HG03280 (cell line): ENCODE measurements at regions not wholly inside any gene's neighbourhood (a gene's known extent, or its start where the extent isn't known, plus 50 kb on each side); places are given as distances from the start of the nearest gene placed in this dataset.
"Not testable (repeated sequence)": the region's sequence is repeated elsewhere in the genome, so short reads cannot be mapped to it uniquely, and the experiment has no call there.

Experiments
- ATAC-seq: cut with Tn5 transposase; IDR thresholded peaks from one replicate; pipeline ENCODE4 v1.9.1; 2021; ENCODE audit warnings: mild to moderate bottlenecking, moderate library complexity; ENCODE audit not compliant: unreplicated experiment

GRCh38 chr3:176357891-176358290 is 839.4 kb downstream of the TBL1XR1 start:
- ATAC-seq, result no peak

GRCh38 chr3:176354843-176355242 is 842.4 kb downstream of the TBL1XR1 start:
- ATAC-seq, result no peak

- no peak for ATAC-seq
Observed at GRCh38 chr3:176352716-176353334, 844.5 kb downstream of the TBL1XR1 start.

GRCh38 chr3:176351408-176351807 is 845.9 kb downstream of the TBL1XR1 start:
- no peak for ATAC-seq

- ATAC-seq, result no peak
Observed at GRCh38 chr3:176349706-176350105, 847.6 kb downstream of the TBL1XR1 start.

GRCh38 chr3:176347424-176348146 is 849.7 kb downstream of the TBL1XR1 start:
- ATAC-seq, result no peak

GRCh38 chr3:176341963-176342362 is 855.3 kb downstream of the TBL1XR1 start:
- no peak for ATAC-seq

GRCh38 chr3:176328666-176329065 is 868.6 kb downstream of the TBL1XR1 start:
- ATAC-seq, result no peak

- no peak for ATAC-seq
Observed at GRCh38 chr3:176328198-176328597, 869.1 kb downstream of the TBL1XR1 start.

GRCh38 chr3:176326894-176327490 is 870.3 kb downstream of the TBL1XR1 start:
- ATAC-seq, result not testable (repeated sequence)

- not testable (repeated sequence) for ATAC-seq
Observed at GRCh38 chr3:176321532-176321931, 875.8 kb downstream of the TBL1XR1 start.

- no peak for ATAC-seq
Observed at GRCh38 chr3:176321099-176321498, 876.2 kb downstream of the TBL1XR1 start.

- ATAC-seq, result no peak
Observed at GRCh38 chr3:176313426-176313825, 883.9 kb downstream of the TBL1XR1 start.

GRCh38 chr3:176310641-176311040 is 886.6 kb downstream of the TBL1XR1 start:
- ATAC-seq, result no peak

GRCh38 chr3:176302271-176302670 is 895.0 kb downstream of the TBL1XR1 start:
- ATAC-seq, result no peak

- ATAC-seq, result no peak
Observed at GRCh38 chr3:176296066-176296597, 901.1 kb downstream of the TBL1XR1 start.

- no peak for ATAC-seq
Observed at GRCh38 chr3:176293276-176293675, 904.0 kb downstream of the TBL1XR1 start.

GRCh38 chr3:176286476-176287085 is 910.7 kb downstream of the TBL1XR1 start:
- no peak for ATAC-seq

GRCh38 chr3:176275538-176275937 is 921.7 kb downstream of the TBL1XR1 start:
- no peak for ATAC-seq

- no peak for ATAC-seq
Observed at GRCh38 chr3:176275113-176275512, 922.2 kb downstream of the TBL1XR1 start.

- ATAC-seq, result no peak
Observed at GRCh38 chr3:176274161-176274560, 923.1 kb downstream of the TBL1XR1 start.
